NCI-H2171 (cell line): ENCODE measurements at regions not wholly inside any gene's neighbourhood (a gene's known extent, or its start where the extent isn't known, plus 50 kb on each side); places are given as distances from the start of the nearest gene placed in this dataset.
"Not testable (repeated sequence)": the region's sequence is repeated elsewhere in the genome, so short reads cannot be mapped to it uniquely, and the experiment has no call there.

Source experiments
- DNase-seq: peaks from one replicate; lab custom pipeline; 2025; lab: John Stamatoyannopoulos, UW

DNA sequence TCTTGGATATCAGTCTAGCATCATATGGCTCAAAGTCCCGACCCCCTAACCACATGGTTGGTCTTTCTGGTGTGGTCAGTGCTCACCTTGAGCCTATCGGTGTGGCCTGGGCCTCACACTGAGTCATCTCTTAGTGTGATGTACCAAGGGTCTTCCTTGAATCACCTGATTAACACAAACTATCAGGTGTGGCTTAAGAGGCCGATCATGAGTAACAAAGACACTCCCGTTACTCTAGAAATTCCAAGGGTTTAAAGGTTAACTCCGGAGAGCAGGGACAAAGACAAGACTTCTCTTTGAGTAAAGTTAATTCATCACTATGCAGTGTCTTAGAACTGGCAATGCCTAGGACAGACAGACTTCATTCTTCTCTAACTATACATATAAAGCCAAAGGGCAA is 52.3 kb upstream of the ARMC3 start:
- no peak for DNase-seq

DNA sequence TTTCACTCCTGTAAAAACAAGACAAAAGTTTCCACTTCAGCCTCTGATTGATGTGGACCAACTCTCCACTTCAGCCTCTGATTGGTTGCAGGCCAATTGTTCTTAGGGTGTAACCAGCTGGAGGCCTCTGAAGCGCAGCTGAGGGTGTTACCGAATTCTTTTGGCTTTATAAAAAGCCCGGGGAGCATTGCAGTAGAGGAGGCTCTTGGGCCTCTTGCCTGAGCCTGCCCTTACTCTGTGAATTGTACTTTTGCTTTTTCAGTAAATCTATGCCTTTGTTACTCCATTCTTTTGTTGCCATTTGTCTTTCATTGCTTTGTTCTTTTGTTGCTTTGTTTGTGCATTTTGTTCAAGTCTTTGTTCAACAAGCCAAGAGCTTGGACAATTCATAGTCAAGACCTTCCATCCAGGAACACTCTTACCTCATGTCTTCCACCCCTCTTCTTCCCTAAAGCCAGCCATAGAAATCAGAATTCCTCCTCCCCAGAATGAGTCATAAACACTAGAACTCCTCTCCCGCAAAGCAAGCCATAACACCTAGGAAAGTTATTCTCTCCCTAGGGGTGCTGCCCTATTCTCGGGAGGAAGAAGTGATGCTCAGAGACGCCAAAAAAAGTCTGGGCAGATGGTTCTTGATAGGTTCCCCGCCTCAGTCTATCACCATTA is 53.5 kb upstream of the ARMC3 start:
- DNase-seq, result no peak

DNA sequence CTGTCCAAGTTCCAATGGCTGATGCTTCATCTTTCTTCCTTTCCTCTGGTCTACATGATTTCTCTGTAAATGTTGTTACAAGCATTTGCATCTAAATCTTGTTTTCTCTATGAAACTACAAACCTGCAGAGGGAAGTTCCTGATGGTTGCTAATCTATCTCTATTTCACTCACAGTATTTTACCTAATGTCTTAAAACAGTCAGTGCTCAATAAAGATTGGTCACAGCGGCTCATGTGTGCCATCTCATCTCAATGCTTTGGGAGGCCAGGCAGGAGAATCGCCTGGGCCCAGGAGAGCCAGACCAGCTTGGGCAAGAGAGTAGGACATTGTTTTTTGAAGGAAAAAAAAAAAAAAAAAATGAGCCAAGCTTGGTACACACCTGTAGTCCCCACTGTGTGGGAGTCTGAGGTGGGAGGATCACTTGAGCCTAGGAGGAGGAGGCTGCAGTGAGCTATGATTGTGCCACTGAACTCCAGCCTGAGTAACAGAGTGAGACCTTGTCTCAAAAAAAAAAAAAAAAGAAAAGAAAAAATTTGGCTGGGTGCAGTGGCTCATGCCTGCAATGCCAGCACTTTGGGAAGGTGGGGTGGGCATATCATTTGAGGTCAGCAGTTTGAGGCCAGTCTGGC is 71.3 kb upstream of the ARMC3 start:
- DNase-seq, result no peak

DNA sequence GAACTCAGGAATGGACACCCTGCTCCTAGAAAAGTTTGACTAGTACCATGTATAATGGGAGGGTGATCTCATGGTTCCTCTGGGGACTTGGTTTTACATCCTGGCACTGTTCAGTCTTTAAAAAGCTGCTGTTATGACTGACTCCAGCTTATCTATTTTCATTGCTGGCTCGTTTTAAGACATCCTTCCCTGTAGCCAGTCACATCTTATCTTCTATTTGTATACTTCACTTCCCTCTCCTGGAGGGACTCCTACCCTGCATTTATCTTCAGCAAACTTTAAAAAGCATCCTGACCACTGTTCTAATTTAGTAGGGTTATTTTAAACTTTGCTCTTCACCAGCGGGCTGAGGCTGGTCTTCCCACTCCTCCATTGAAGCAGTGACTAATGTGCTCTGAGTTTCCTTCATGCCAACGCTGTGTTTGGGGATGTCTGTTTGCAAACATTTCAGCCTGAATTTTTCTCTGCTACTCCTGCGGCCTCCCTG is 72.9 kb upstream of the ARMC3 start:
- DNase-seq, result no peak

DNA sequence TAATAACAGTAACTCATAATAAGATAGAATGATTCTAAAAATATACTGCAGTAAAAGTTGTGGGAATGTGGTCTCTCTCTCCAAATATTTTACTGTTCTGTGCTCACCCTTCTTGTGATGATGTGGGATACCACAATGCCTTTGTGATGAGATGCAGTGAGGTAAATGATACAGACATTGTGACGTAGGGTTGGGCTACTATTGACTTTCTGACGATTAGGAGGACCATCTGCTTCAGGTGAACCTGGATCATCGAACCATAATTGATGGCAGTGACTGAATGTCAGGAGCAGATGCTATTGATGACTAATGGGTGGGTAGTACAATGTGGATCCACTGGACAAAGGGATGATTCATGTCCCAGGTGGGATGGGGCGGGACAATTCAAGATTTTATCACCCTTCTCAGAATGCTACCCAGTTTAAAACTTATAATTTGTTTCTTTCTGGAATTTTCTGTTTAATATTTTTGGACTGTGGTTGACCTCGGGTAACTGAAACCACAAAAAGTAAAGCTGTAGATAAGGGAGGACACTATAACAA is 73.9 kb upstream of the ARMC3 start:
- DNase-seq, result no peak

DNA sequence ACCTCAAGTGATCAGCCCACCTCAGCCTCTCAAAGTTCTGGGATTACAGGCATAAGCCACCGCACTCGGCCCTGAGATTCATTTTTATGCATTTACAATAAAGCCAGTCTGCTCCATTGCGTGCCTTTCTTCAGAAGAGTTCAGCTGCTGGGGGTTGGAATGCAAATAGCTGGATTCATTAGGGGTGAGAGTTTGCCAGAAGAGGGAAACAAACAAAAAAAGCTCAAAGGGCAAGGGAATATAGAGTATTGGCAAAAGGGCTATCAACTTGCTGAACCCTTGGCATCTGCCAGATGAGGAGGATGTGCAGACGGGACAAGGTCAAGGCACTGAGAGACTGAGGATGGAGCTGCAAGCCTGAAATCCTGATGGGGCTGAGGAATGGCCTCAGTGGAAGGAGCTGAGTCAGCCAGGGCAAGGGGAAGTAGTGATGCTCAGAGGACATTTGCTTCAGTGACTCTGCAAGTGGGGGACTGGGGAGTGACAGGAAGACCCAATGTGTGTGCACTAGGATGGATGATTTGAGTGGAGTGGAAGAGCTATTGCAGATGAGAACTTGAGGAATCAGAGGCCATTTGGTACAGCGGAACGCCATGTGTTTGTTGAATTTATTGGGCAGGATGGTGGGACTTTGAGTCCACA is 75.0 kb upstream of the ARMC3 start:
- DNase-seq, result no peak

DNA sequence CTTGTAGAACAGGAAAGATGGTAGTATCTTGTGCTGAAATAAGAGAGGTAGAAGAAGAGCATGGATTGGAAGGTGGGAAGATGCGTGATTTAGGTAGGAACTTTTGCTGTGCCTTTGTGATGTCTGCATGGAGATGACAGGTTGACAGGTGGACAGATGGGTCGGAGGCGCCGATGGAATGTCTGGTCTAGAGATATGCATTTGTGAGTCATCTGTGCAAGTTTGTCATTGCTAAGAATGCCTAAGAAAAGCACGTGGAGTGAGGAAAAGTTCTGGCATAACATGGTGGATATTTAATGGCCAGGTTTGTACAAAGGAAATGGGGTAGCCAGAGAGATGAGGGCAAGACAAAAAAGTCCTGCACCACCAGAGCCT is 76.0 kb upstream of the ARMC3 start:
- no peak for DNase-seq

DNA sequence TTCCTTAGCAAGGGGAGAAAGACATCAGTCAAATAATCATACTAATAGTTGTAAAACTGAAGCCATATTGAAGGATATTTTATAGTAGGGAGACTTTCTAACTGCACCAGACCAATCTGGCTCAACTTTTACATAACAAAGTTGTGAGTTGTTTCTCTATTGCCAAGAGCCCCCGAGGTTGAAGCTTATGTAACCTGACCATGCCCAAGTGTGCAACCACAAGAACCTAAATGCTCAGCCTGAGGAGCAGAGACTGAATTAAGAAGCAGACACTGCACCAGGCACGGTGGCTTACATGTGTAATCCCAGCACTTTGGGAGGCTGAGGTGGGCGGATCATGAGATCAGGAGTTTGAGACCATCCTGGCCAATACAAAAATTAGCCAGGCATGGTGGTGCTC is 77.3 kb upstream of the ARMC3 start:
- no peak for DNase-seq

DNA sequence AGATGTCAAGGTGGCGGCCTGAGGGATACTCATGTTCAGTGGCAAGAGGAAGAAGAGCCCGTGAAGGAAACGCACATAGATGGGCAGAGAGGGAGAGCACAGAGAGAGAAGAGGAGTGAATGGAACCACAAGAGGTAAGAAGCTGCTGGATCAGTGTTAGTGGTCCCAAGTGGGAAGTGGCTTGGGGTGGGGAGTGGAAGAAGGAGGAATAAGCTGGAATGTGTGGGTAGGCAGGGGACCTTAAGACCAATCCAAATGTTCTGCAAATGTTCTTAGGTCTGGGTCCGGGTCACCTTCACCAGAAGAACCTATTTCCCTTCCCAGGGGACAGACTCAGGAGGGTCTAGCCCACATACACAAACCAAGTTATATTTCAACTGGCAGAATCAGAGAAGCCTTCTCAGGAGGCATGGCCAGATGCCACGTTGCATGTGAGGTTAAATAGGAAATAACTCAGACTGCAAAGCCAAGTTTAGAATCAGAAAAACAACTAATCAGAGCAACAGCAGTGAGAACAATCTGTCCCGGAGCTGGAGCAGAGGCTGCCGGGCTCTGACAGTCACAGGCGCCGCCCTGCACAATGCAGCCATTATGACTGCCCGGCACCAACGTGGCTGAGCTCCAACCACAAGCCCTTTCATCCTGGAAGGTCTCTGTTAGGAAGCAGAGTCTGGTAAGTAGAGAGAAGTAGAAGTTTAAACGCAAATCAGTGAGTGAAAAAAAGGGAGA is 78.6 kb upstream of the ARMC3 start:
- no peak for DNase-seq

DNA sequence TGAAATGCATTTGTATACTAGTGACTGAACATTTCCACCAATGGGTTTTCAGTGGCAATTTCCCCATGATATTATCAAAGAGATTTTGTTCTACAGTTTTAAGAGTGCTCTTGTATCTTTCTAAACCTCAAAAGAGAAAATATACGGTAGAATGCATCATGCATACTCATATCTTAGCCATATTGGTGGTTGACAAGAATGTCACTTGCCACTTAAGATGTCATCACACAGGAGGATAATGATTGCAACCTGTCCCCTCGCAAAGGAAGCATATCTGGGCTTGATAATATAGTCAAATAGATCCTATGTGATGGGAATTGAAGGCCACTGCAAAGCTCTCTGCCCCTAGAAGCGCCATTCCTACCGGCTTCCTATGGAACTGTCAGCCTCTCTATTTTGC is 79.3 kb upstream of the ARMC3 start:
- DNase-seq, result no peak

DNA sequence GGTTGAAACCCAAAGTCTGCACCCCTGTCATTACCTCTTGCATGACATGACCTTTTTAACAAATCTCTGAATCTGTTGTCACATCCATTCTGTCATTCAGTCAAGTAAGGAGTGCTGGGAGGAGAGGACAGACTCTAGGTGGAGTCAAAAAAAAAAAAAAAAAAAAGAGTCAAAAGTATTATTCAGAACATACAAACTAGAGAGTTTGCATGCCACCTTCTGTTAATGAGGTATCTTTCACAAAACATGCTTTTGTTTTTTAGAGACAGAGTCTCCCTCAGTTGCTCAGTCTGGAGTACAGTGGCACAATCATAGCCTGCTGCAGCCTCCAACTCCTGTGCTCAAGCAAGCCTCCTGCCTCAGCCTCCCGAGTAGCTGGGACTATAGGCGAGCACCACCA is 81.6 kb upstream of the ARMC3 start:
- DNase-seq, result no peak

DNA sequence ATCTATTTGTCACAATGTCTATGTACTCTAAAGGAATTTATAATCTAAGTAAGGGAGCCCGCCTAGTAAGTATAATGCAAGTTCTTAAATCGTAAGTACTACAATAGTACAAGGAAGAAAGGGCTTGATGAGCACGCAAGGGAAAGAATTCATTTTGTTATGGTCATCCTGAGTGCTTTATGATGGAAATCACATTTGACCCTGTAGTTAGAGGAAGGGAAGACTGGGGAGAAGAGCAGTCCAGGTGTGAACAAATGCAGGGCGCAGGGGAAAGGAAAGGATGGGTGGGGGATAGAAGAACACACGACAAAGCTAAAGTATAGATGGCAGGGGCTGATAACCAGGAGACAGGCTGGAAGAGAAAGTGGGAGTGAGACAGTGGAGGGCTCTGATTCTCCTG is 88.2 kb upstream of the ARMC3 start:
- DNase-seq, result no peak

DNA sequence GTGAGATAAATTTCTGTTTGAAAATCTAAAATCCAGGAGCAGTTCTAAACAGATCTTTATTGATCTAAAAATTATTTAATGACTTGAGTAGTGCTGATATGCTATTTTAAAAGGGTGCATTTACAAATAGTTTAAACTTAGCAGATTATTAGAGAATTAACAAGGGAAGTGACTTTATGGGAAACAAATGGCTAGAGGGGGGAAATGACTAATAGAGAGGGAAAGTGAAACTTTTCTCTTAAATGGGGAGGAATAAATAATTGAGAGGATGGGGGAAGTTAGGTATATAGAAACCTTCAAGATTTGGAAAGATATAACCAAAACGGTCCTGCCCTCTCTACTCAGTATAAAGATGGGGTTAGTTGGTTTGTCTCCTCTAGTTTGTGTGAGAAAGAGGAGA is 90.1 kb upstream of the ARMC3 start:
- no peak for DNase-seq

DNA sequence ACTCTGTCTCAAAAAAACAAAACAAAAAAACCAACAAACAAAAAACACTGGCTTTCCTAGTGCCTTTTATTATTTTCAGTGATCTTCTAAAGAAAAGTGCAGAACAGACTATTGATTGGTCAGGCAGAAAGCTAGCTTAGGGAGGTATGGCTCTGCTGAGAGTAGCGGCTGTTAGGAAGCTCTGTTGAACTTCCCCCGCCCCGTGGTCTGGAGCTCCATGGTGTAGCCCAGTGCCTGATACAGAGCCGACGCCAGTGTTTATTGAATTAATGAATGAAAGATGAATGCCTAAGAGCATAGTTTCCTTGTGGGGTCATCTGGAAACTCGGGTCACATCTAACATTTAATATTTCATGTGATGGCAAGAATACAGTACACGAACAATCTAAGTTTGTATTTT is 90.5 kb upstream of the ARMC3 start:
- no peak for DNase-seq

DNA sequence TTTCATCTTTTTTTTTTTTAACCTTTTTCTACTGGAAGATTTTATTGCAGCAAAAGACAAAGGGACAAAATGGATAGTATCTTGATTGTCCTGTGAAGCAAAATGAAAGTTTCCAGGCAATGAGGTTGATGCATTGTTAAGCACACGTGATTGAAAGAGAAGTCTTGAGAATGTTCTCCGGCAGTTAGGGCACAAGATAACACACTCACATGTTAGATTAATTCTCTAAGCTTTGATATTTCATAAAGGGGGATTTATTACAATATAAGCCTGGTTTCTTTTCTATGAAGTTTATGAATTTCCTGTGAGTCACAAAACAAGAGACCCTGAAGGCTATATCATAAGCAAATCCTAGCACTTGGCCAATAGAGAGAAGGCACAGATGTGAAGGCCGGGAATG is 93.4 kb upstream of the ARMC3 start:
- no peak for DNase-seq

DNA sequence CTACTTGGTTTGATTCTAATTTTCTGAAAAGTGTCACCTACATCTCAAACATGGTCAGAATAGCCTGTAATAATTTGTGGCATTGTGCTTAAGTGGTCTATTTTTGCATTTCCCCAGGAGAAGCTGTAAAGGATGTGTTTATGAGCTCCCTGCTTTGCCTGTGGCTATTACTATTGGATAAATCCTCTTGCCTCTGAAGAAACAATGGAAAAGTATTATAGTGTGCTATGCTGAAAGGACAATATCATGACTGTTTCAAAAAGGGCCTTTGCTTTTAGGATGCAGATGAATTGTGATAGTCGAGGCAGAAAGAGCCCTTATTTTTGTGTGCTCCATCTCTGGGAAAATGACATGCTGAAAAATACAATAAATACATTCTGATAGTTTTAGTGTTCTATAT is 94.1 kb upstream of the ARMC3 start:
- DNase-seq, result no peak

DNA sequence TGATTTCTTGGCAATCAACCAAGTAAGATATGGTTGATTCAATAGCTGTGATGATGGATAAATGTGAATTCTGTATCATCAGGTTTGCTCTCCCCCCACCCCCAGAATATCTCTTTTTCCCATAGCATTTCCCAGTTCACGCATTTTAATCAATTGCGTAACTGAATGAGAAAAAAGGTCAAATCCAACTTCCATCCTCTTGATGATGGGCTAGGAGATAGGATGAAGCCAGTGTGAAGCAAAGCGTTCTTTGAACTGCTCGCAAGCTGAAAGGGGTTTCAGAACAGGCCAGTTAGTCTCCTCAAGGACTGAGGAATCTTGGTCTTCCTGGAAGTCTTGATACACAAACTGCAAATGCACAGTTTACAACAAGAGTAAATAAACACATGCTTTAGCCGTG is 94.5 kb upstream of the ARMC3 start:
- no peak for DNase-seq

DNA sequence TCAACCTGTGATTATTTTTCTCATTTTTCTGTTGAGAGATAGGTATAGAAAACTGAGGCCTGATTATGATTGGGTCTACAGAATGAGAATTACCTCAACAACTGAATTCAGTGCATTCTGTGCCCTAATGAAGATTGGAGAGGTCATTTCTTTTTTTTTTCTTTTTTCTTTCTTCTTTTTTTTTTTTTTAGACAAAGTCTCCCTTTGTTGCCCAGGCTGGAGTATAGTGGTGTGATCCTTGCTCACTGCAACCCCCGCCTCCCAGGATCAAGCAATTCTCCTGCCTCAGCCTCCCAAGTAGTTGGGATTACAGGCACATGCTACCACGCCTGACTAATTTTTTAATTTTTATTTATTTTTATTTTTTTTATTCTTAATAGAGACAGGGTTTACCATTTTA is 95.0 kb upstream of the ARMC3 start:
- DNase-seq, result no peak

DNA sequence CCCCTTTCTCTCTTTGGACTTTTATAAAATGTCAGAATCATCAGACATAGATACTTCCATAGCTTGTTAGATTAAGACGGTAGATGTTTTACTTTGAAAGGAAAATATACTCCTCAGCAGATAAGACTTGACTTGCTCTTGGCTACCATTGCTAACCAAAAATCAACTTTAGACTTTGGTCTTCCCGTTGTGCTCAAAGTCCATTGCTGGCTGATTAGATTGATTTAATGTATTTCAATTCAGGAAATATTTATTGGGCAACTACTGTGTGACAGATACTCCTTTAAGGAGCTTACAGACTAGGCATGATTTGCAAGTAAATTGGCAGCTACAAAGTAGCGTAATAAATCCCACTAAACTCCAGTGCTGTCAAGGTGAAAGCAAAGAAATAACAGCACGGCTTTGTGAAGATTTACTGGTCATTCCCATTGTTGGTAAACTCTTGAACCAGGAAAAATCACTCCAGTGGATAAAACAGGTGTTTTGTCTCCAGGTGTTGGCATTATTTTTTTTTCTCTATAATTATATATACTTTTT is 95.7 kb upstream of the ARMC3 start:
- no peak for DNase-seq

DNA sequence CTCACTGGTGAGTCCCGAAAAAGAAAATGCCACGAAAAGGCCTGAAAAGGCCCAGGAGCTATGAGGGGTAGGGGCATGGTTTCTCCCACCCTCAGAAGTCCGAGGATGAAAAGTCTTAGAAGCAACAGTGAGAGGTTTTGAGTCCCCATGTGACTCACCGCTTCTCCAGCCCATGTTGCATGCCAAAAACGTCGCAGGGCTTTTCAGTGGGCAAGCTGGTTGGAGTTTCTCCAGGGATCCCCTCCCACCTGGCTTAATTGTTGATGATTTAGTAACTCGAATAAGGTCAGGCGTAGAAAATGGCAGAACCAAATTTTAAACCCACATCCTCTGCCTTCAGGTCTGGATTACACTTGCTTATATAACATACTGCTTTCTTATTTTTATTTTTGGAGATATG is 96.3 kb upstream of the ARMC3 start:
- no peak for DNase-seq

DNA sequence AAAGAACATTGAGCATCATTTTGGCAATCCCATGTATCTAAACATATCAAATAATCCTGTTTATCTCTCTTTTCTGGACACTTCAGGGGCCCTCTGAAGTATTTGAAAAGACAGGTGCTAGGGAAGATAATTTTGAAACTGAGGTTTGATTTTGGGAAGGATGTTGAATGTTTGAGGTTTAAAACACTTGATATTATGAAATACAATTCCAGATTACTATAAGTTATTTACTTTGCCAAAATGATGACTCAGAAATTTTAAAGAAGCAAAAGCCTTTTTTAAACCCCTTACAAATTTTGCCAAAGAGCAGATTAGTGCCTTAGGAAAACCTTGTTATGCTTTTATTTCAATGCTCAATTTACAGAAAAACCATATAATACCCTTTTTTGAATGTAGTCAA is 99.1 kb upstream of the ARMC3 start:
- DNase-seq, result not testable (repeated sequence)

DNA sequence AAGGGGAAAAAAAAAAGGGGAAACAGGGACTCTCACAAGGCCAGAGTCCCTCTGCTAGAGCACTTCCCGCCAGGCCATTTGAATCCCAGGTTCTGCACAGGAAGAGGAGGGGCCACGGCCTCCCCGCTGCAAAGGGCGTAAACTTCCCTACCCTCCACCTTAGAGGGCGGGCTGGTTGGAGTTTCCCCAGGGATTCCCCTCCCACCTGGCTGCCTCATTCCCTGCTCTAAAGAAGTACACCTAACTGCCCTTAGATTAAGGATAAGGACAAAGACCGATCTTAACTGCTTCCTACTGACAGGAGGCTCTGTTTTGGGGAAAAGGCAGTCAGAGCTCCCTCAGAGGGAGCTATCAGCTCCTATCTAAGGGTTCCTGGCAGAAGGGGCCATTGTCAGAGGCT is 102.0 kb upstream of the ARMC3 start:
- DNase-seq, result no peak

DNA sequence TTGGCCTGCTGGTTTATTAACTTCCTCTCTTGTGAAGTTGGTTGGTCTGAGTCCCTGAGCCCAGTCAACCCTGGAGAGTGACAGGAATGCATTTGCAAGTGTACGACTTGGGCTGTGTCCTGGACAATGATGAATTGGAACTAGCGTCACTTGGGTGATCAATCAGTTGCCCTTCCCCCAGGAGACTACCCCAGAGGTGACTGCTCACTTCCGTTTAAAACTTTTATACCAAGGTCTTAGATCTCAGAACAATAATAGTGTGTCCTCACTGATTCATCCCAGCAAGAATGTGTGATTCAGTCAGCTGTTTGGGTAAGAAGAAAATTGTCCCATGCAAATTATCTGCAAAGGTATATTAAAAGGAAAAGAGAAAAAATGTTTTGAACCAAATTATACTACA is 102.9 kb upstream of the ARMC3 start:
- DNase-seq, result no peak
